ENCODE measurements at regions not wholly inside any gene's neighbourhood (a gene's known extent, or its start where the extent isn't known, plus 50 kb on each side); places are given as distances from the start of the nearest gene placed in this dataset.
A peak's percentile ranks its signal among the peaks of the same experiment; 100 is the strongest.

DNA sequence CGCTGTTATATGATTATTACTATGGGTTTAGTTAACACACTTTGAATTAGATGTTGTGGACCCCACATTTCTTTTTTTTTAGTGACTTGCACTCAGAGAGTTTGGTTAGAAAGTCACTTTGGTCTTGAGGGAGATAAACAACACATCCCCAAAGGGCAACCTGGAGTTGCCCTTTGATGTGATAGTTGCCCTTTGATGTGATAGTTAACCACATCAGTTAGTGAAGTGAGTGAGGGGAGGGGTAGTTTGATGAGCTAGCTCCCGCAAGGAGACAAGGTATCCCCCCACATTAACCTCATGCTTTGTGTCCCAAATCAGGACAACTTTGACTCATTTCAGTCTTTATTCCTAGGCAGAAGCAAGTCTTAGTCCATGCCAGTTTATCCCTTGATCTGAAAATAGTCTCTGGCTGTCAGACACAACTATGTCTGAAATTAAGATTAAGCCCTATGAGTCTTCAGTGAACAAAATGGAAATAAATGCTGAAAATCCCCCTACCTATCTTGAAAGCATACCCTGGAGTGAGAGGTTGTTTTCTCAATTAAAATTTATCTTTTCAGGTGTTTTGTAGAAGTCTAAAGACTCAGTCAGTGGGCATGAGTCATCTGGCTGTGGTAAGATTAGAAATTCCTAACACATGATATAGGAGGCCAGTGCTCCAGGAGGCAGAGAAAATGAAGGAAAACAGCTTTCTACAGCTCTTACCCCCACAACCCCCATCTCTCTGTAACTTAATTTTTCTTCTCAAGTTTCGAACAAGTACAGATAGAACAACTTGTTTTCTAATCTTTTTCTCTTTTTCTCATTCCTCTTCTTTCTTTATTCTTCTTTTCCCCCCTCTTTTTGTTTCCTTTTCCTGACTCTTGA is 208.9 kb upstream of the DMRTA1 start:
- intact Hi-C loops (cut with micrococcal nuclease; ENCODE audit: unreplicated experiment), result loop anchor here (1.0 to 5.0 kb wide), 6 partner anchors 80 to 228 kb away; partner anchors contain the start of gene CDKN2B
- peak in 1 of 2 experiments; percentile 74 for DNase-seq
- no TSS peak for BruUV-seq (replicated peaks)
- H3K36me3 ChIP-seq (ENCODE audit: low read depth), result 0 out of 2 replicates have a peak, but pooled peaks cover 4% of the 10 kb centered on the region
- peak overlapping the region; percentile 94 for H3K4me2 ChIP-seq
- no peaks in the 10 kb centered on the region for H3K79me2 ChIP-seq (ENCODE audit: low read depth)
- H3K9me3 ChIP-seq (ENCODE audit: insufficient read depth, low read depth), result peaks cover 3% of the 10 kb centered on the region; the same call in 1 of the 2 replicates
- CTCF ChIA-PET, result interaction anchor here (0.7 to 1.8 kb wide), 6 partner anchors 9 to 424 kb away, joined by 3 to 5 read pairs (median 4); partner anchors contain the start of gene CDKN2B-AS1
- no peak for TF ChIP-seq EZH2 (IDR thresholded peaks at IDR 0.05; ENCODE audit: low read depth)
- TF ChIP-seq, protein P1, sequence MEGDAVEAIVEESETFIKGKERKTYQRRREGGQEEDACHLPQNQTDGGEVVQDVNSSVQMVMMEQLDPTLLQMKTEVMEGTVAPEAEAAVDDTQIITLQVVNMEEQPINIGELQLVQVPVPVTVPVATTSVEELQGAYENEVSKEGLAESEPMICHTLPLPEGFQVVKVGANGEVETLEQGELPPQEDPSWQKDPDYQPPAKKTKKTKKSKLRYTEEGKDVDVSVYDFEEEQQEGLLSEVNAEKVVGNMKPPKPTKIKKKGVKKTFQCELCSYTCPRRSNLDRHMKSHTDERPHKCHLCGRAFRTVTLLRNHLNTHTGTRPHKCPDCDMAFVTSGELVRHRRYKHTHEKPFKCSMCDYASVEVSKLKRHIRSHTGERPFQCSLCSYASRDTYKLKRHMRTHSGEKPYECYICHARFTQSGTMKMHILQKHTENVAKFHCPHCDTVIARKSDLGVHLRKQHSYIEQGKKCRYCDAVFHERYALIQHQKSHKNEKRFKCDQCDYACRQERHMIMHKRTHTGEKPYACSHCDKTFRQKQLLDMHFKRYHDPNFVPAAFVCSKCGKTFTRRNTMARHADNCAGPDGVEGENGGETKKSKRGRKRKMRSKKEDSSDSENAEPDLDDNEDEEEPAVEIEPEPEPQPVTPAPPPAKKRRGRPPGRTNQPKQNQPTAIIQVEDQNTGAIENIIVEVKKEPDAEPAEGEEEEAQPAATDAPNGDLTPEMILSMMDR (conservative IDR thresholded peaks at IDR 0.05), result no peak
- POLR2A ChIA-PET (ENCODE audit: unreplicated experiment), result interaction anchor here (0.6 kb wide), 1 partner anchor 250 kb away, joined by 11 read pairs; no protein-coding TSS in a partner anchor
- H3K4me1 ChIP-seq (replicated peaks; ENCODE audit: insufficient read depth), result peaks cover 50% of the 10 kb centered on the region
- H3F3A ChIP-seq (ENCODE audit: insufficient read depth, low read depth), result peaks cover 21% of the 10 kb centered on the region
- no peaks in the 10 kb centered on the region for H3K9me2 ChIP-seq (ENCODE audit: insufficient read depth)
- H3K27ac ChIP-seq, result peak overlapping the region; percentile 92
- no peaks in the 10 kb centered on the region for H4K20me1 ChIP-seq (ENCODE audit: insufficient read depth)
- H3K27me3 ChIP-seq (ENCODE audit: insufficient read depth, low read depth), result no peaks in the 10 kb centered on the region
- no peak overlapping the region for H2AFZ ChIP-seq
- peak overlapping the region; percentile 56 for H3K4me3 ChIP-seq

DNA sequence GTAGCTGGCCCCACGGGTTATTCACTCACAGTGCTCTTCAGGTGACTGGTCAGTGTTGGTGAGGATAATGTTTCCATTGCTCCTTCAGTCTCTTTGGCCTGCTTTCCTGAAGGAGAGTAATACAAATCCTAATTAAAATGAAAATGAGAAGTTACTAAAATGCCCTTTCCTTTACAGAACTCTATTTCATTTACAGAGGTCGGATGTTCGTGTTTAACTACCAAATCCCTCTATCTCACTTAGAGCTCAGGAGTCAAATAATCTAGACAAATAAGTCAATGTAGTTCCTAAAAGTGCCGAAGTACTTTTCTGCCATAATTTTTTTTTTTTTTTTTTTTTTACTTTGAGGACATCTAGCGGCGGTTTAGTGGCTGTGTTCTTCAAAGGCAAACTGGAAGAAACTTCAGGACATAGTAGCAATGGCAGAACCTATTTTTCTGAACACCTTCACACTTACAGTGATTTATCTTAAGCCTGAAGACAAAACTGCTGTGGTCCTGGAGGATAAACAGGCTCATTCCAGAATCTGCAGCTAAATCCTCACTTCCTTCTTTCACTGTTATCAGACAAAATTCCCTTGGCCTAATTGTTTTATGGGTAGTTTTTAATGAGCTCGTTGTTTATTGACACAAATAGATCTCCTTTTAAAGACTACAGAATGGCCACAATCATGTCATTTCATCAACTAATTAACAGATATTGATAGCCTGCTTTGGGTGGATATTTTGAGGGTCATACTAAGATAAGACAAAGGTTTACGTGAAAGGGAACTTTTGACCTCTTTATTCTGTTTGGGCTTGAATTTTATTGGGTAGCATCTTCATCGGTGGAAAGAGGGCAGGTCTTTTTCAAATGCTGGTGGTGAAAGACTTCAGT is 207.6 kb upstream of the DMRTA1 start:
- H3K4me1 ChIP-seq (replicated peaks; ENCODE audit: insufficient read depth), result peaks cover 54% of the 10 kb centered on the region

More for the DNA sequence above, 207.6 kb upstream of the DMRTA1 start:
- Histone ChIP-seq H3K27me3 (ENCODE audit: insufficient read depth, low read depth) (no peaks in the 10 kb centered on the region), H3F3A (ENCODE audit: insufficient read depth, low read depth) (peaks cover 21% of the 10 kb centered on the region), H2AFZ (peak overlapping the region; percentile 37; the same call in 1 of the 2 replicates), H3K9me3 (ENCODE audit: insufficient read depth, low read depth) (no peaks in the 10 kb centered on the region; the same call in 1 of the 2 replicates), H3K9me2 (ENCODE audit: insufficient read depth) (no peaks in the 10 kb centered on the region), H3K79me2 (ENCODE audit: low read depth) (no peaks in the 10 kb centered on the region), H3K27ac (peak overlapping the region; percentile 92), H4K20me1 (ENCODE audit: insufficient read depth) (no peaks in the 10 kb centered on the region), H3K36me3 (ENCODE audit: low read depth) (0 out of 2 replicates have a peak, but pooled peaks cover 4% of the 10 kb centered on the region), H3K4me2 (peak overlapping the region; percentile 94), H3K4me3 (peak overlapping the region; percentile 56)
- DNase-seq, result peak in 1 of 2 experiments; percentile 66
- ChIA-PET POLR2A (ENCODE audit: unreplicated experiment) (interaction anchor here (0.6 kb wide), 4 partner anchors 136 to 369 kb away, joined by 3 to 23 read pairs (median 8); no protein-coding TSS in a partner anchor), CTCF (interaction anchor here (0.6 to 1.9 kb wide), 10 partner anchors 22 to 427 kb away, joined by 3 to 13 read pairs (median 4); partner anchors contain the start of genes CDKN2A, CDKN2B and CDKN2B-AS1)
- no peak for TF ChIP-seq EZH2 (IDR thresholded peaks at IDR 0.05; ENCODE audit: low read depth)
- TF ChIP-seq, protein P1 (conservative IDR thresholded peaks at IDR 0.05), result peak; percentile 52
- TSS peak; percentile 84 for BruUV-seq (replicated peaks)
- intact Hi-C loops (cut with micrococcal nuclease; ENCODE audit: unreplicated experiment), result loop anchor here (1.0 to 5.0 kb wide), 7 partner anchors 82 to 385 kb away; partner anchors contain the start of gene CDKN2B

All from PC-9 (cell line).